Gastroesophageal sphincter (tissue), 4 donors: ENCODE measurements at regions not wholly inside any gene's neighbourhood (a gene's known extent, or its start where the extent isn't known, plus 50 kb on each side); places are given as distances from the start of the nearest gene placed in this dataset.

ENCODE experiments used
- ATAC-seq: fragments of 150-250 bp; one replicate; pipeline ENCODE4 v1.9.1; 2016; ENCODE audit warnings: mild to moderate bottlenecking, moderate library complexity
- H3K27ac ChIP-seq, 4 donors: fragments of 200-600 bp; sonication (generic) in 3 of 4; 1 replicate in 3 of 4; 2 replicates in 1 of 4; pipeline ENCODE4 v1.5.1; 2016 to 2019
- H3K27me3 ChIP-seq: fragments of 200-600 bp; sonication (generic); one replicate; pipeline ENCODE4 v1.5.1; 2019
- H3K36me3 ChIP-seq, 2 donors: fragments of 200-600 bp; sonication (generic); one replicate each; pipeline ENCODE4 v1.5.1; 2019; ENCODE audit warnings: control low read depth in 1 of 2
- H3K4me1 ChIP-seq, 3 donors: fragments of 200-600 bp; sonication (generic); 1 replicate in 2 of 3; 2 replicates in 1 of 3; pipeline ENCODE4 v1.5.1; 2016 to 2019; ENCODE audit warnings: control low read depth in 2 of 3
- H3K4me3 ChIP-seq, 2 donors: fragments of 200-600 bp; sonication (generic); one replicate each; pipeline ENCODE4 v1.5.1; 2019; ENCODE audit warnings: mild to moderate bottlenecking in 1 of 2, moderate library complexity in 1 of 2
- H3K9me3 ChIP-seq, 3 donors: fragments of 200-600 bp; sonication (generic); one replicate each; pipeline ENCODE4 v1.5.1; 2017 to 2019; ENCODE audit warnings: control low read depth in 2 of 3
- EP300 ChIP-seq: sonication (generic); formaldehyde crosslinking; IDR thresholded peaks from one replicate; pipeline ENCODE4 v1.6.1; 2017; ENCODE audit warnings: antibody characterized with exemption, mild to moderate bottlenecking
- POLR2A ChIP-seq, 2 donors: fragments of 450-650 bp; IDR thresholded peaks; one replicate each; pipeline ENCODE4 v1.6.1; 2017; ENCODE audit warnings: antibody characterized with exemption in 2 of 2, mild to moderate bottlenecking in 2 of 2, moderate library complexity in 1 of 2
- POLR2AphosphoS5 ChIP-seq: sonication (generic); formaldehyde crosslinking; IDR thresholded peaks from one replicate; pipeline ENCODE4 v1.6.1; 2017; ENCODE audit warnings: antibody characterized with exemption
- WGBS, 2 donors: methylation state at CpG; one replicate each; pipeline ENCODE4 v1.1.5; 2018; ENCODE audit warnings: low coverage in 1 of 2; 5-methylcytosine and 5-hydroxymethylcytosine counted together
- TF ChIP-seq, protein P1 (sequence below), 4 experiments: fragments of 200-600 bp in 2 of 4; fragments of 450-650 bp in 2 of 4; sonication (generic) in 1 of 4; IDR thresholded peaks; one replicate each; pipeline ENCODE4 v1.5.1; 2017 to 2019; ENCODE audit warnings: antibody characterized with exemption in 4 of 4, mild to moderate bottlenecking in 2 of 4, moderate library complexity in 2 of 4

DNA sequence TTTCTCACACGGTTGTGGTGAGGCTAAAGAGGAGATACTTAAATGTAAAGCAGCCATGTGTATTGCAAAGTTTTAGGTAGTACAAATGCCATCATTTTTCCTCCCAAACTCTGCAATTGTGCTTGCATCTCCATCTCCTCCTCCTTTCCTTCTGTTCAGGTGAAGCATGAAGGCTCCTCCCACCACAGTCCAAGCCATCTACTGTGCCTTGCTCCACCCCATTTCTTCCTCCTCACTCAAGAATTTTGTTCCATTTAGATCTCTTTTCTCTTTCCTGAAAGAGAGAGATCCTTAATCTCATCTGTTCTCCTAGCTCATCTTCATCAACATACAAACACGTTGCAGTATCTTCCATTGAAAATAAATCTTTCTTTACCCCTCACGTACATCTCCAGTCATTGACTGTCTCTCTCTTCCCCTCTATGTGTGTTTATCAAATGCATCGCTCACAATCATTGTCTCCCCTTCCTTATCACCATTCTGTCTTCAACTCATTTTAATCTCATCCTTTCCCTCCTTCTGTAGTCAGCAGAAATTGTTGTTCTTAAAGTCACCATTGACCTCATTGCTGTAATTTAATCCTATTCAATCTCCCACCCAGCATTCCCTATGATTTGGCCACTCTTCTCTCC is 392.1 kb downstream of the RAD51AP2 start:
- ATAC-seq: no peak
- WGBS, 2 donors: 58 to 60% methylated on average over 3 to 4 of the region's 4 CpGs
- H3K36me3 ChIP-seq: no peaks in the 10 kb centered on the region
- no peaks in the 10 kb centered on the region for H3K27me3 ChIP-seq
- H3K4me1 ChIP-seq: no peaks in the 10 kb centered on the region
- H3K9me3 ChIP-seq: no peaks in the 10 kb centered on the region
- no peak overlapping the region for H3K27ac ChIP-seq
- TF ChIP-seq, protein P1, sequence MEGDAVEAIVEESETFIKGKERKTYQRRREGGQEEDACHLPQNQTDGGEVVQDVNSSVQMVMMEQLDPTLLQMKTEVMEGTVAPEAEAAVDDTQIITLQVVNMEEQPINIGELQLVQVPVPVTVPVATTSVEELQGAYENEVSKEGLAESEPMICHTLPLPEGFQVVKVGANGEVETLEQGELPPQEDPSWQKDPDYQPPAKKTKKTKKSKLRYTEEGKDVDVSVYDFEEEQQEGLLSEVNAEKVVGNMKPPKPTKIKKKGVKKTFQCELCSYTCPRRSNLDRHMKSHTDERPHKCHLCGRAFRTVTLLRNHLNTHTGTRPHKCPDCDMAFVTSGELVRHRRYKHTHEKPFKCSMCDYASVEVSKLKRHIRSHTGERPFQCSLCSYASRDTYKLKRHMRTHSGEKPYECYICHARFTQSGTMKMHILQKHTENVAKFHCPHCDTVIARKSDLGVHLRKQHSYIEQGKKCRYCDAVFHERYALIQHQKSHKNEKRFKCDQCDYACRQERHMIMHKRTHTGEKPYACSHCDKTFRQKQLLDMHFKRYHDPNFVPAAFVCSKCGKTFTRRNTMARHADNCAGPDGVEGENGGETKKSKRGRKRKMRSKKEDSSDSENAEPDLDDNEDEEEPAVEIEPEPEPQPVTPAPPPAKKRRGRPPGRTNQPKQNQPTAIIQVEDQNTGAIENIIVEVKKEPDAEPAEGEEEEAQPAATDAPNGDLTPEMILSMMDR (IDR thresholded peaks at IDR 0.05): no peak
- TF ChIP-seq EP300 (no peak), POLR2AphosphoS5 (no peak)
- no peak overlapping the region for H3K4me3 ChIP-seq

DNA sequence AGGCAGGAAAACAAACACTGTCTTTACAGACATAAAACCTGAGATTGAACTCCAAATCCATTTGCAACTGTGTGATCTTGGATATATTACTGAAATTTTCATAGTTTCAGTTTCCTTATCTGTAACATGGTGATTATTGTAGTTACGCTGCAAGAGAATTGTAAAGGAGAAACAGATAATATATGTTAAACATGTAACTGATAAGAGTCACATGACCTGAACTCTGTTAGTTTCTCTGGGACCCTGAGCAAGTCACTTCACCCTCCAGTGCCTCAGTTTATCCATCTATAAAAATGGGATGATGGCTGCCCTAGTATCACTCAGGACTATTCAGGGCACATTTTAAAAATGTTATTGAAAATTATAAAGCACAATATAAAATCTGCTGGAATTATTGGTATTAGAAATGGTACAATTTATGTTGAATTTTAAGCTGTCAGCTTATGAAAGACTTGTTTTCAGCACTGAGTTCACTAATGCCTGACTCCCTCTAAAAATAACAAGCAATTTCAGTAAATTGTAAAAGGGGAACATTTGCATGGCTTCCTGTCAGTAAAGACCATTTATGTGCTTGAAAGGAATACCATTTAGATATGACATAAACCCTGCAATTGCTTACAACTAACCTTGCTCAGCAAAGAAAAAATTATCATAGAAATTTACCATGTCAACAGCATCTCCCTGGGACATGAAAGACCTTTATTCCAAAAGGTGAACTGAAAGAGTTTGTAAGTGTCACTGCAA is 393.5 kb downstream of the RAD51AP2 start:
- Histone ChIP-seq H3K36me3 (no peaks in the 10 kb centered on the region), H3K27me3 (no peaks in the 10 kb centered on the region), H3K4me1 (no peaks in the 10 kb centered on the region), H3K27ac (no peak overlapping the region), H3K4me3 (no peak overlapping the region), H3K9me3 (no peaks in the 10 kb centered on the region)
- TF ChIP-seq EP300 (no peak), POLR2A (IDR thresholded peaks at IDR 0.05) (no peak), POLR2AphosphoS5 (no peak)
- TF ChIP-seq, protein P1 (IDR thresholded peaks at IDR 0.05): no peak
- no peak for ATAC-seq
- WGBS, 2 donors: 77 to 100% methylated on average over 1 of the region's 1 CpG

DNA sequence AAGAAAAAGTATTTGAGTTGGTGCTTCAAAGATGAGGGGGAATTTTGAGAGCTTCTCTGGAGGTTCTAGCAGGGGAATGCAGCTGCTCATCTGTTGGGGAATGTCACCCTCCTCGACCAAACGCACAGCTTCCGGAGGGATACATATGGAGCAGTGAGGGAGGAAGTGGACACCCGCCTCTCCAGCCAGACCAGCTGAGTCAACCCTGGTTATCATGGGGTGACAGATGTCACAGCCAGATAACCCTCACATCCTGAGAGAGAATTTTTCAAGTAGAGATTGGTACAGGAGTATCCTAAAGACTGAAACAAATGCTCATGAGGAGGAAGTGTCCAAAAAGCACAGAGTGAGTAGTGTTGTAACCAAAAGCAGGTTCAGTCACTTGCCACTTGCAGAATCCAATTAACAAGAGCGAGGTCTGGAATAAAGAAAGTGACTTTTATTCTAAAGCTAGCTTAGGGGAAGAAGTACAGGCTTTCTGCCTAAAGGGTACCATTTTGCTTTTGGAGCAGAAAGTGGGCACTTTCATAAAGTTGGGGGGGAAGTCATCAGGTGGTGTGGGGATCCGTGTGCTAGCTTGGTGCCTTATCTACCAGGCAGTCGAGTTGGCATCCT is 395.2 kb downstream of the RAD51AP2 start:
- WGBS, 2 donors: 57 to 71% methylated on average over 4 to 5 of the region's 7 CpGs
- Histone ChIP-seq H3K27me3 (no peaks in the 10 kb centered on the region), H3K4me3 (no peak overlapping the region), H3K27ac (no peak overlapping the region), H3K36me3 (no peaks in the 10 kb centered on the region), H3K9me3 (no peaks in the 10 kb centered on the region), H3K4me1 (no peaks in the 10 kb centered on the region)
- ATAC-seq: no peak
- TF ChIP-seq POLR2A (IDR thresholded peaks at IDR 0.05): no peak
- TF ChIP-seq, protein P1 (IDR thresholded peaks at IDR 0.05): no peak
- TF ChIP-seq EP300: no peak
- TF ChIP-seq POLR2AphosphoS5: no peak

DNA sequence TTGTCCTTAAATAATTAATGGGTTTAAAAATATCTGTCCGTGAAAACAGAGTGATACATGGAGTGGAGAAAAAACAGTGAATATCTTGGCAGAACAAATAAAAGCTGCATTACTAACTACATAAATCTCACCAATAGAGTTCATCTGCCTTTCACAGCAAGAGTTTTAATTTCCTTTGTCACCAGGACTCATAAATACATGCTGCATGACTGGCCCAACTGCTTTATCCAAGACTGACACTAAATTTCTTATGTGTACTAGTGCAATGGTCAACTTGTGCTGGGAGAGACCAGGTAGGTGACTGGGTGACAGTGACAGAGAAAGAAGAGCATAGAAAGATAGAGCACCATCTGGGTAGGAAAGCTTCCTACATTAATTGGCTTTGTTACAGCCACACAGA is 402.8 kb downstream of the RAD51AP2 start:
- no peaks in the 10 kb centered on the region for H3K9me3 ChIP-seq
- no peaks in the 10 kb centered on the region for H3K27me3 ChIP-seq
- no peak overlapping the region for H3K27ac ChIP-seq
- TF ChIP-seq, protein P1 (IDR thresholded peaks at IDR 0.05): no peak
- TF ChIP-seq POLR2A (IDR thresholded peaks at IDR 0.05) (no peak), EP300 (no peak), POLR2AphosphoS5 (no peak)
- H3K4me1 ChIP-seq: no peaks in the 10 kb centered on the region
- H3K4me3 ChIP-seq: no peak overlapping the region
- H3K36me3 ChIP-seq: no peaks in the 10 kb centered on the region
- WGBS, 2 donors: 56 to 59% methylated on average over 1 of the region's 1 CpG
- ATAC-seq: no peak

DNA sequence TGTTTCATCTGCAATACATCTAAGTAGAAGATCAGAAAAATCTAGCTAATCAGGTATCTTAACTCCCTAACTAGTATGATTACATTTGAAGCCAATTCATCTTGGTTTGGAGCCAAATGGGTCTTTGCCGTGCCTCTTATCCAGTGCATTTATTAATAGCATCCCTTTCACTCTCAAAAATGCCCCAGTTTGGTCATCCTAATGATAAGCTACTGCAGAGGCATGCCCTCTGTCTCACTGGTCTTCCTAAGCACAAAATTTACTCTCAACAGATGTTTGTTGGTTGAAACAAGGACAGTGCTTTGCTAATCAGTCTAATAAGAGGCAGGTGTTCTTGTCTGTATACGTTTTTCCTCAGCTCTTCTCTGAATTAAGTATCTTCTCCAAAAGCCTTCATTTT is 403.2 kb downstream of the RAD51AP2 start:
- 15 to 29% methylated on average over 2 of the region's 2 CpGs for WGBS, 2 donors
- Histone ChIP-seq H3K27me3 (no peaks in the 10 kb centered on the region), H3K27ac (no peak overlapping the region), H3K4me1 (no peaks in the 10 kb centered on the region), H3K4me3 (no peak overlapping the region), H3K9me3 (no peaks in the 10 kb centered on the region), H3K36me3 (no peaks in the 10 kb centered on the region)
- TF ChIP-seq POLR2AphosphoS5 (no peak), EP300 (no peak), POLR2A (IDR thresholded peaks at IDR 0.05) (no peak)
- TF ChIP-seq, protein P1 (IDR thresholded peaks at IDR 0.05): no peak
- no peak for ATAC-seq
